ENCODE measurements at regions not wholly inside any gene's neighbourhood (a gene's known extent, or its start where the extent isn't known, plus 50 kb on each side); places are given as distances from the start of the nearest gene placed in this dataset.

DNA sequence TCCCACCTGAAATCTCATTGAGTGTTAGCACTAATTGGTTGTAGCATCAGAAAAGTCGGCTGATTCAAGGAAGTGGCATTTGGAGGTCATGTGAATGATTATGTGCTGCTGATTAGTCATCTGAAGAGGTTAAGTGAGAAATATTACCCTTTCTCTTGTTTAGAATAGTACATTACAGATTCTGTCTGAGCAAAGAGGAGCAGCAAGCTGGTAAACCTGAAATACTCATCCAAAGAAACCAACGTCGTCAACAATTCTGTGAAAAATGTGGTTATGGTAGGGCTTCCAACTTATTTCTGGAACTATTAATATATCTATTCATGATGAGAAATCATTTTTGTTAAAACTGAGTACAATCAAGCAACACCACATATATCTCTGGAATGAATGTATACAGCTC is 1024.9 kb downstream of the TUSC7 start:
- no peaks in the 10 kb centered on the region for H3K9me3 ChIP-seq (ENCODE audit: control insufficient read depth in 1 of 2, insufficient read depth in 1 of 2, low read length in 2 of 2)
- Mint-ChIP-seq H3K27me3 (no peaks in the 10 kb centered on the region), H3K36me3 (ENCODE audit: low read depth) (no peaks in the 10 kb centered on the region), H3K27ac (no peak overlapping the region), H3K9me3 (peaks cover 2% of the 10 kb centered on the region), H3K4me1 (ENCODE audit: low read depth) (no peaks in the 10 kb centered on the region), H3K4me3 (no peak overlapping the region)
- no peak for DNase-seq
- no peak overlapping the region for H3K4me3 ChIP-seq (ENCODE audit: low read length)
- no peak for ATAC-seq (ENCODE audit: poor library complexity)
- ChIA-PET CTCF (no interaction called here), POLR2A (no interaction called here)
- no peaks in the 10 kb centered on the region for H3K27me3 ChIP-seq (ENCODE audit: control insufficient read depth in 1 of 2, insufficient read depth in 2 of 2, low read length in 2 of 2)
- TF ChIP-seq, protein P1, sequence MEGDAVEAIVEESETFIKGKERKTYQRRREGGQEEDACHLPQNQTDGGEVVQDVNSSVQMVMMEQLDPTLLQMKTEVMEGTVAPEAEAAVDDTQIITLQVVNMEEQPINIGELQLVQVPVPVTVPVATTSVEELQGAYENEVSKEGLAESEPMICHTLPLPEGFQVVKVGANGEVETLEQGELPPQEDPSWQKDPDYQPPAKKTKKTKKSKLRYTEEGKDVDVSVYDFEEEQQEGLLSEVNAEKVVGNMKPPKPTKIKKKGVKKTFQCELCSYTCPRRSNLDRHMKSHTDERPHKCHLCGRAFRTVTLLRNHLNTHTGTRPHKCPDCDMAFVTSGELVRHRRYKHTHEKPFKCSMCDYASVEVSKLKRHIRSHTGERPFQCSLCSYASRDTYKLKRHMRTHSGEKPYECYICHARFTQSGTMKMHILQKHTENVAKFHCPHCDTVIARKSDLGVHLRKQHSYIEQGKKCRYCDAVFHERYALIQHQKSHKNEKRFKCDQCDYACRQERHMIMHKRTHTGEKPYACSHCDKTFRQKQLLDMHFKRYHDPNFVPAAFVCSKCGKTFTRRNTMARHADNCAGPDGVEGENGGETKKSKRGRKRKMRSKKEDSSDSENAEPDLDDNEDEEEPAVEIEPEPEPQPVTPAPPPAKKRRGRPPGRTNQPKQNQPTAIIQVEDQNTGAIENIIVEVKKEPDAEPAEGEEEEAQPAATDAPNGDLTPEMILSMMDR (IDR thresholded peaks at IDR 0.05) = no peak
- H3K4me1 ChIP-seq (ENCODE audit: insufficient read depth, low read length) = no peaks in the 10 kb centered on the region
- intact Hi-C loops (cut with DNase I, micrococcal nuclease) = no loop called here
- H3K36me3 ChIP-seq (ENCODE audit: insufficient read depth, low read length) = no peaks in the 10 kb centered on the region
- H3K27ac ChIP-seq (ENCODE audit: low read depth in 1 of 2, low read length in 2 of 2) = no peak overlapping the region

DNA sequence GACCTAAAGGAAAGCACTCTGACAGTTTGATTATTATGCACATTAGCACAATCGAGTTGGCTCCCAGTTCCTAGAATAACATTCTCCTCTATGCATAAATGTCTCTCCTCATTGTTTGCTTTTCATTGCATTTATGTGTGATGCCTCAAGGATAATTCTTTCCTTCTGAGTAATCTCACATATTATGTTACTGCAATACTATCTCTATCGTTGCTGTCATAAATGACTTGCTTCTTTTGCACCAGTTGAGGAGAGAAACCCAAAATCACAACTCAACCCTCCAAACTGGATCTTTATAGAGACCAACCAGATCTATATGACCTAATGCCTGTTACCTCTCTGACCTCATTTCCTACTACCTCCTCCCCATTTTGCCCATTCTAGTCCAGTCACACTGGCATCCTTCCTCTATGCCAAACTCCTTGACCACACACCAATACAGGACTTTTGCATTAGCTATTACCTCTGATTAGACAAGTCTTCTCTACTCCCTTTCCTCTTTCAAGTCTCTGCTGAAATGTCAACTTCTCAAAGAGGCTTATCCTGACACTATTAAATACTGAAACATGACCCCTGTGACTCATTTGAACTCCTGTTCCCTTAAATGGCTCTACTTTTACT is 1026.0 kb downstream of the TUSC7 start:
- Mint-ChIP-seq H3K27me3 (no peaks in the 10 kb centered on the region), H3K4me1 (ENCODE audit: low read depth) (no peaks in the 10 kb centered on the region), H3K36me3 (ENCODE audit: low read depth) (no peaks in the 10 kb centered on the region), H3K27ac (no peak overlapping the region), H3K4me3 (no peak overlapping the region), H3K9me3 (peaks cover 2% of the 10 kb centered on the region)
- Histone ChIP-seq H3K27me3 (ENCODE audit: control insufficient read depth in 1 of 2, insufficient read depth in 2 of 2, low read length in 2 of 2) (no peaks in the 10 kb centered on the region), H3K4me3 (ENCODE audit: low read length) (no peak overlapping the region), H3K27ac (ENCODE audit: low read depth in 1 of 2, low read length in 2 of 2) (no peak overlapping the region), H3K4me1 (ENCODE audit: insufficient read depth, low read length) (no peaks in the 10 kb centered on the region), H3K36me3 (ENCODE audit: insufficient read depth, low read length) (no peaks in the 10 kb centered on the region), H3K9me3 (ENCODE audit: control insufficient read depth in 1 of 2, insufficient read depth in 1 of 2, low read length in 2 of 2) (no peaks in the 10 kb centered on the region)
- CTCF ChIA-PET = no interaction called here
- intact Hi-C loops (cut with DNase I, micrococcal nuclease) = no loop called here
- DNase-seq (no peak), ATAC-seq (ENCODE audit: poor library complexity) (no peak)
- TF ChIP-seq, protein P1 (IDR thresholded peaks at IDR 0.05) = no peak
- POLR2A ChIA-PET = no interaction called here

DNA sequence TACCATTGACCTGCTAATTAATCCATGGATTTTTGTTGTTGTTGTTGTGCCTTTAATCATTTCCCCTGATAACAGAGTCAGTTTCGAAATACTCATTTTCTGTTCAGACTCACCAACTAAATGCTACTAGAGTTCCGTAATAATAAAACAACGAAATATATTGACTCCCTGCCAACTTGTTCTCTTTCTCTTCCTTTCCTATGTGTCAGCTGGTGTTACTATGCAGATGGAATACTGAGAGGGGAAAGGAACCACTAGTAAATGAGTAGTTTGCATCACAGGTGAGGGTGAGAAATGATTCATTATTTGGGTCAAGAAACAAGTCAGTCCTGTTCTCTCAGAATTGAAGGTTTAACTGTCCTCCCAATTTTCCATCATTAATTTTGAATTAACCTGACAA is 1027.3 kb downstream of the TUSC7 start:
- H3K9me3 Mint-ChIP-seq = peaks cover 2% of the 10 kb centered on the region
- no peaks in the 10 kb centered on the region for H3K4me1 Mint-ChIP-seq (ENCODE audit: low read depth)

More for the DNA sequence above, 1027.3 kb downstream of the TUSC7 start:
- ChIA-PET POLR2A (no interaction called here), CTCF (no interaction called here)
- Histone ChIP-seq H3K4me3 (ENCODE audit: low read length) (no peak overlapping the region), H3K27ac (ENCODE audit: low read depth in 1 of 2, low read length in 2 of 2) (no peak overlapping the region), H3K4me1 (ENCODE audit: insufficient read depth, low read length) (no peaks in the 10 kb centered on the region), H3K27me3 (ENCODE audit: control insufficient read depth in 1 of 2, insufficient read depth in 2 of 2, low read length in 2 of 2) (no peaks in the 10 kb centered on the region), H3K9me3 (ENCODE audit: control insufficient read depth in 1 of 2, insufficient read depth in 1 of 2, low read length in 2 of 2) (no peaks in the 10 kb centered on the region), H3K36me3 (ENCODE audit: insufficient read depth, low read length) (no peaks in the 10 kb centered on the region)
- H3K27ac Mint-ChIP-seq = no peak overlapping the region
- TF ChIP-seq, protein P1 (IDR thresholded peaks at IDR 0.05) = no peak
- DNase-seq (no peak), ATAC-seq (ENCODE audit: poor library complexity) (no peak)
- intact Hi-C loops (cut with DNase I, micrococcal nuclease) = no loop called here
- H3K27me3 Mint-ChIP-seq = no peaks in the 10 kb centered on the region
- H3K4me3 Mint-ChIP-seq = no peak overlapping the region
- H3K36me3 Mint-ChIP-seq (ENCODE audit: low read depth) = no peaks in the 10 kb centered on the region

Data from CD4-positive, alpha-beta T cell (primary cell).